WTC11 (cell line): ENCODE measurements at regions not wholly inside any gene's neighbourhood (a gene's known extent, or its start where the extent isn't known, plus 50 kb on each side); places are given as distances from the start of the nearest gene placed in this dataset.

Experiments
- CREM ChIP-seq: sonication (generic); formaldehyde crosslinking; IDR thresholded peaks from 2 replicates; pipeline ENCODE4 v1.8.1; 2022; ENCODE audit warnings: mild to moderate bottlenecking, missing genetic modification reagents, moderate library complexity
- FOXP1 ChIP-seq: sonication (generic); formaldehyde crosslinking; IDR thresholded peaks from 2 replicates; pipeline ENCODE4 v1.8.0; 2022; ENCODE audit warnings: missing genetic modification reagents, mild to moderate bottlenecking, moderate library complexity, borderline replicate concordance
- MXD4 ChIP-seq: fragments of 250-450 bp; sonication (Bioruptor Pico); IDR thresholded peaks from 2 replicates; pipeline ENCODE4 v1.8.0; 2021; ENCODE audit warnings: mild to moderate bottlenecking, moderate library complexity, borderline replicate concordance
- TF ChIP-seq, protein P1 (sequence below): fragments of 250-450 bp; sonication (Bioruptor Pico); IDR thresholded peaks from 2 replicates; pipeline ENCODE4 v1.9.0; 2021; ENCODE audit warnings: mild to moderate bottlenecking

DNA sequence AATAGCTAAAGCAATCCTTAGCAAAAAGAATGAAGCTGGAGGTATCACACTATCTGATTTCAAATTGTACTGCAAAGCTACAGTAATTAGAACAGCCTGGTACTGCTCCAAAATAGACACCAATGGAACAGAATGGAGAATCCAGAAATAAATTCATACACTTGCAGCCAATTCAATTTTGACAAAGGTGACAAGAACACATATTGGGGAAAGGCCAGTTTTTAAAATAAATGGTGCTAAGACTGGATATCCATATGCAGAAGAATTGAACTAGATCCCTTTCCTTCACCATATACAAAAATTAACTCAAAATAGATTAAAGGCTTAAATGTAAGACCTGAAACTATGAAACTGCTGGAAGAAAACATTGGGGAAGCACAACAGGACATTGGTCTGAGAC lies 748.5 kb downstream of the DNAJB9 start:
- no peak for TF ChIP-seq CREM (CRISPR knock-in tag)
- TF ChIP-seq, protein P1, sequence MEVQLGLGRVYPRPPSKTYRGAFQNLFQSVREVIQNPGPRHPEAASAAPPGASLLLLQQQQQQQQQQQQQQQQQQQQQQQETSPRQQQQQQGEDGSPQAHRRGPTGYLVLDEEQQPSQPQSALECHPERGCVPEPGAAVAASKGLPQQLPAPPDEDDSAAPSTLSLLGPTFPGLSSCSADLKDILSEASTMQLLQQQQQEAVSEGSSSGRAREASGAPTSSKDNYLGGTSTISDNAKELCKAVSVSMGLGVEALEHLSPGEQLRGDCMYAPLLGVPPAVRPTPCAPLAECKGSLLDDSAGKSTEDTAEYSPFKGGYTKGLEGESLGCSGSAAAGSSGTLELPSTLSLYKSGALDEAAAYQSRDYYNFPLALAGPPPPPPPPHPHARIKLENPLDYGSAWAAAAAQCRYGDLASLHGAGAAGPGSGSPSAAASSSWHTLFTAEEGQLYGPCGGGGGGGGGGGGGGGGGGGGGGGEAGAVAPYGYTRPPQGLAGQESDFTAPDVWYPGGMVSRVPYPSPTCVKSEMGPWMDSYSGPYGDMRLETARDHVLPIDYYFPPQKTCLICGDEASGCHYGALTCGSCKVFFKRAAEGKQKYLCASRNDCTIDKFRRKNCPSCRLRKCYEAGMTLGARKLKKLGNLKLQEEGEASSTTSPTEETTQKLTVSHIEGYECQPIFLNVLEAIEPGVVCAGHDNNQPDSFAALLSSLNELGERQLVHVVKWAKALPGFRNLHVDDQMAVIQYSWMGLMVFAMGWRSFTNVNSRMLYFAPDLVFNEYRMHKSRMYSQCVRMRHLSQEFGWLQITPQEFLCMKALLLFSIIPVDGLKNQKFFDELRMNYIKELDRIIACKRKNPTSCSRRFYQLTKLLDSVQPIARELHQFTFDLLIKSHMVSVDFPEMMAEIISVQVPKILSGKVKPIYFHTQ (CRISPR knock-in tag): no peak
- TF ChIP-seq FOXP1 (CRISPR knock-in tag): no peak
- no peak for TF ChIP-seq MXD4 (CRISPR knock-in tag)
